22Rv1 (cell line): ENCODE measurements at regions not wholly inside any gene's neighbourhood (a gene's known extent, or its start where the extent isn't known, plus 50 kb on each side); places are given as distances from the start of the nearest gene placed in this dataset.

Experiments
- ZFX ChIP-seq: fragments of 450-650 bp; IDR thresholded peaks from 2 replicates; pipeline ENCODE4 v1.6.1; 2017; ENCODE audit warnings: antibody characterized with exemption, borderline replicate concordance
- TF ChIP-seq, protein P1 (sequence below): fragments of 450-650 bp; IDR thresholded peaks from 2 replicates; pipeline ENCODE4 v1.5.1; 2017; ENCODE audit warnings: mild to moderate bottlenecking

DNA sequence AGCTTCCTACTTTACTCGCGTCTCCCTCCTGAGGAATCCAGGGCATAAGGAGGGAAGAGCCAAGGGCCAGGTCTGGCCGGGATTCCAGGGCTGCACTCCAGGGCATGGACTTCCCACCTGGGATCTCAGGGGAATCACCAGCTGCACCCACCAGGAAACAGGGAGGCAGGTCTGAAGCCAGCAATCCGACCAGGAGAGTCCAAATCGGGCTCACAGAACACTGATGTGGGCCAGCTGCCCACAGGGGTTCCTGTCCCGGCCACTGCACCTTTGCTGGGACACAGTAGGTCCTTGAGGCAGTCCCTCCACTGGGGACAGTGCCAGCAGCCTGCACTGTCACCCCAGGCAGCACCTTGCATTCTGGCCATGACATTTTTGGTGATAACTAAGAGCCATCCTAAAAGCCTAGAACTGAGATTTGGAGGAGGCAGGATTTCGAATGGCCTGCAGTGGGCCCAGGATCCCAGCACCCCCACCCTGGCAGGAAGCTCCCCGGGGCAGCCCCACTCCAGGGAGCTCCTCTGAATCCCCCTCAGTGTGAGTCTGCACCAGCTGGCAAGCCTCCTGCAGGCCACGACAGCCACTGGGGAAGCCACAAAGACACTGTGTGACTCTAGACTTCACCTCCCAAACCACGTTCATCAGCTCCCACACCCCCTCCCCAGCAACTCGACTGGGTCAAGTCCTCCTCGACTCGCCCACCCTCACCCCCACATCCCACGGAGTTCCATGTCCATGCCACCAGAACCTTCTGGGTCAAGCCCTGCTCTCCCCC lies 71.5 kb upstream of the PPP2R2D start:
- TF ChIP-seq, protein P1, sequence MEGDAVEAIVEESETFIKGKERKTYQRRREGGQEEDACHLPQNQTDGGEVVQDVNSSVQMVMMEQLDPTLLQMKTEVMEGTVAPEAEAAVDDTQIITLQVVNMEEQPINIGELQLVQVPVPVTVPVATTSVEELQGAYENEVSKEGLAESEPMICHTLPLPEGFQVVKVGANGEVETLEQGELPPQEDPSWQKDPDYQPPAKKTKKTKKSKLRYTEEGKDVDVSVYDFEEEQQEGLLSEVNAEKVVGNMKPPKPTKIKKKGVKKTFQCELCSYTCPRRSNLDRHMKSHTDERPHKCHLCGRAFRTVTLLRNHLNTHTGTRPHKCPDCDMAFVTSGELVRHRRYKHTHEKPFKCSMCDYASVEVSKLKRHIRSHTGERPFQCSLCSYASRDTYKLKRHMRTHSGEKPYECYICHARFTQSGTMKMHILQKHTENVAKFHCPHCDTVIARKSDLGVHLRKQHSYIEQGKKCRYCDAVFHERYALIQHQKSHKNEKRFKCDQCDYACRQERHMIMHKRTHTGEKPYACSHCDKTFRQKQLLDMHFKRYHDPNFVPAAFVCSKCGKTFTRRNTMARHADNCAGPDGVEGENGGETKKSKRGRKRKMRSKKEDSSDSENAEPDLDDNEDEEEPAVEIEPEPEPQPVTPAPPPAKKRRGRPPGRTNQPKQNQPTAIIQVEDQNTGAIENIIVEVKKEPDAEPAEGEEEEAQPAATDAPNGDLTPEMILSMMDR, result no peak
- no peak for TF ChIP-seq ZFX
